CD1c-positive myeloid dendritic cell (primary cell): ENCODE measurements at regions not wholly inside any gene's neighbourhood (a gene's known extent, or its start where the extent isn't known, plus 50 kb on each side); places are given as distances from the start of the nearest gene placed in this dataset.

ENCODE experiments used
- DNase-seq: peaks from one replicate; pipeline ENCODE4 v3.0.0-alpha.2; 2016; ENCODE audit errors: extremely low spot score

DNA sequence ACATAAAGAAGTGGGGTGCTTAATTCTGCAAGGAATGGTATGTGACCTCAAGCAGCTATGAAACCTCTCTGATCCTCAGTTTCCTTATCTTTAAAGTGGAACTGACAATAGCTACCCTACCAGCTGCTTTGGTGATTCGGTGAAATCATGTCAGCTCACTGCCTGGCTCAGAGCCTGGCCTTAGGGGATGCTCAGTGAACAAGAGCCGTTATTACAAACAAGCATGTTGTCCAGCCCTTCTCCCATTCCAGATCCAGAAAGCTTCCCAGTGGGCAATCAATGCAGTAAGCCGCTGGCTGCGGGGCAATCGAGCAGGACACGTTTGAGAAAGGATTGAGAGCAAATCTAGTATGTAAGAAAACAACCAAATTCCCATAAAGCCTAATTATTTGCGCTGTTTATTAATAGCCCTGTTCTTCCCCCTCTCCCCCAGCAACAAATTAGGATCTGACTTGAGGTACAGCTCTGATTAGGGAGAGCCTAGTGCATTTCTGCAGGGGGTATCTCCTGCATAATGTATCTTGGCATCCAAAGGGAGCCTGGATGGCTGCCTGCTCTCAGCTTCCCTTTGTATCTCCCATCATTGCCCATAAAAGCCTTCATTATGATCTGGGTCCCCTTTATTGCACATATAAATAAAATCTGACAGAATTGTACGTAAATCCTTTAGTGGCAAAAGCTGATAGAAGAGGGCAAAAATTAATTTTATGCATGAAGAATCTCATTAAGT lies 371.4 kb downstream of the TMEM232 start:
- no peak for DNase-seq

DNA sequence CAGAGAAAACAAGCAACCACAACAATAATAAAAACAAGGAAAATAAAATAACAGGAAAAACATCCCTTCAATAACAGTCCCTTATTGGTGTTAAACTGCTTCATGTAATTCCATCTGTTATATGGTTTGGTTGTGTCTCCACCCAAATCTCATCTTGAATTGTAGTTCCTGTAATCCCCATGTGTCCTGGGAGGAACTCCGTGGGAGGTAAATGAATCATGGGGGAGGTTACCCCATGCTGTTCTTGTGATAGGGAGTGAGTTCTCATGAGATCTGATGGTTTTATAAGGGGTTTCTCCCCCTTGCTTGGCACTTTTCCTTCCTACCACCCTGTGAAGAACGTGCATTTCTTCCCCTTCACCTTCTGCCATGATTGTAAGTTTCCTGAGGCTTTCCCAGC lies 369.8 kb downstream of the TMEM232 start:
- DNase-seq, result no peak

DNA sequence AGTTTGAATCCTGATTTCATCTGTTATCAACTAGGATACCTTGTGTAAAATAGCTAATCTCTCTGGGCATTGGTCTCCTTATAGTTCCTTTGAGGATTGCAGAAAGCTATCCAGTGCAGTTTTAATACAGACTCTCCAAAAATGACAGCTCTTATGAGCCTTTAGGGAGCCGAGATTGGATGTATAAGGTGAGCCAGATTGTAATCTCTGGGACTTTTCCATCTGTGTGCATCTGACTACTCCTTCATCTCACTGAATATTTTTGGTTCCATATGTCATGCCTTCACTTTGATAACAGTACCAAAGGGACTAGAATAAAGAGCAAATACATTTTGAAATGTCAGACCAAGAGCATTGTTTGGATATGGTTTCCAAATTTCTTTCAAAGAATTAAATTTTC lies 367.2 kb downstream of the TMEM232 start:
- no peak for DNase-seq

DNA sequence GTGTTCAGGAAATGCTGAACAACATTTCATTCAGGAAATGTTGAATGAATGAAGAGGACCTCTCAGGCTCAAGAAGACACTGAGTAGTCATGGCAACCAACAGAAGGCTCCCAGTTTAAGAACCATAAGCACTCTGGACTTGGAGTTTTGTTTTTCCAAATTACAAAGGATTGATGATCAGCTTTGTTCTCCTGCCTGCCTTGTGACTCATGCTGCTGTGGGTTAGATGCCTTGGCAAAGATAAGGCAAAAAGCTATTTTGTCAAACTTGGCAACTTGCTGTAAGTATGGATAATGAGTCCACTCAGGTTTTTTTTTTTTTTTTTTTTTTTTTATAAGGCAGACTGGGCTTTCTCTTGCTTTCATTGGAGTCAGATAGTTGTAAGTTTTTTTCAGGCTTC lies 365.0 kb downstream of the TMEM232 start:
- no peak for DNase-seq

DNA sequence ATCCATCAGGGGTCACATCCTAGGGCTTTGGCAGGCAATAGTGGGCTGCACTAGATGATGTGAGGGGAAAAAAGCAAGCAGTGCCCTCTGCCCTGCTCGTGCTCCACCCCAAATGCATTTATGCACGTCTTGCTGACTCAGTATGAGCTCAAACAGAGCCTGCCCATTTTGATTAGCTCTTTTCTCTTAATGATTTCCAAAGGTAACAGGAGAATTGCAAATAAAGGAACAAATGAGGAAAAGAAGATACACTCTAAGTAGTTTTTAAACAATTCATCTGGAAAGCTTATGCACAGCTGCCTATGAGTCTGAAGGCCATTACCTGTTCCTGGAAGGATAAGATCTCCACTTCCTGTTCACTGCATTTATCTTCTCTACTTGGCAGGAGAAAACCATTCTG lies 364.2 kb downstream of the TMEM232 start:
- no peak for DNase-seq

DNA sequence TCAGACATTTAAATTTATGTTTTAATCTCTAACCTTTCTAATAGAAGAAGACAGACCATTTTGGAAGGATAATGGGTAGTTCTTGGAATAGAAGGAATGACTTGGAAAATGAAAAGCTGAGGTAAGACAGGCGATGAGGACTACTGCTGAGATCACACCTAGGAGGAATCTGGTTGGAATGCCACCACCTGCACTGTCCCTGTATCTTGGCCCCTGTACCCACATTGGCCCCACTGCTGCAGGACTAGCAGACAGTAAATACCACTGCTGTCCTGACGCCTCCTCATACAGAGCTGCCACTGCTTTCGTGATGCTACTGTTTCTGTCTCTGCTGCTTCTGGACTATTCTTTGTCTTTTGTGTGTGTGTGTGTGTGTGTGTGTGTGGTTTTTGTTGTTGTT lies 359.8 kb downstream of the TMEM232 start:
- DNase-seq, result no peak
